Embryonic facial prominence (tissue), 1 donor: ENCODE measurements at regions not wholly inside any gene's neighbourhood (a gene's known extent, or its start where the extent isn't known, plus 50 kb on each side); places are given as distances from the start of the nearest gene placed in this dataset.
"Not testable (repeated sequence)": the region's sequence is repeated elsewhere in the genome, so short reads cannot be mapped to it uniquely, and the experiment has no call there.

Experiments used
- DNase-seq: peaks from one replicate; pipeline ENCODE4 v3.0.0-alpha.2; 2016; ENCODE audit errors: extremely low spot score

DNA sequence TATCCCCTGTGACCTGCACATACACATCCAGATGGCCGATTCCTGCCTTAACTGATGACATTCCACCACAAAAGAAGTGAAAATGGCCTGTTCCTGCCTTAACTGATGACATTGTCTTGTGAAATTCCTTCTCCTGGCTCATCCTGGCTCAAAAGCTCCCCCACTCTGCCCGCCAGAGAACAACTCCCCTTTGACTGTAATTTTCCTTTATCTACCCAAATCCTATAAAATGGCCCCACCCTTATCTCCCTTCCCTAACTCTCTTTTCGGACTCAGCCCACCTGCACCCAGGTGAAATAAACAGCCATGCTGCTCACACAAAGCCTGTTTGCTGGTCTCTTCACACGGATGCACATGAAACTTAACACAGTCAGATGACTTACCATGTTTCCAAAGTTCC is 403.8 kb downstream of the TBC1D32 start:
- not testable (repeated sequence) for DNase-seq

DNA sequence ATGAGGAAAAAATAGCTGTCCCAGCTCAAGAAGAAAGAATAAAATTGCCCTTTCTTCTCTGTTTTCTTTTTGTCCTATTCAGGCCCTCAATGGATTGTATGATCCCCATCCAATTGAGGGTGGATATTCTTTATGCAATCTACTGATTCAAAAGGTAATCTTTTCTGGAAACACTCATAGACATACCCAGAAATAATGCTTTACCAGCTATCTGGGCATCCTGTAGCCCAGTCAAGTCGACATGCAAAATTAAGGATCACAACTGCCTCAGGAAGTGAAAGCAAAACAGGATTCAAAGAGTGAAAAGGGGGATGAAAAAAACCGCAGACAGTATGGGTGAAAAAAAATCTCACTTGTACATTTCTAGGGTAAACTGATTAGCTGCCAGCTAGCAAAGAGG is 410.1 kb downstream of the TBC1D32 start:
- no peak for DNase-seq

DNA sequence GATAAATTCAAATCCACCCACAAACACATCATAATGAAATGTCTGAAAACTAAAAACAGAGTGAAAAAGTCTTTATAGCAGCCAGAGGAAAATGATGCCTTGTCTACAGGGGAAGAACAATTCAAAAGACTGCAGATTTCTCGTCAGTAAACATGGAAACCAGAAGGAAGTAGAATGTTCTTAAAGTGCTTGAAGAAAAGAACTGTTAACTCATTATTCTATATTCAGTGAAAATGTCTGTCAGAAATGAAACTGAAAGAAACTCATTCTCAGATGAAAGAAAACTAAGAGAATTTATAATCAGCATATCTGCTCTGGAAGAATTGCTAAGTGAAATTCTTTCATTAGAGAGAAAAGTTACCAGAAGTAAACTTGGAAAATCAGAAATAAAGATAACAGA is 416.1 kb downstream of the TBC1D32 start:
- DNase-seq = no peak

DNA sequence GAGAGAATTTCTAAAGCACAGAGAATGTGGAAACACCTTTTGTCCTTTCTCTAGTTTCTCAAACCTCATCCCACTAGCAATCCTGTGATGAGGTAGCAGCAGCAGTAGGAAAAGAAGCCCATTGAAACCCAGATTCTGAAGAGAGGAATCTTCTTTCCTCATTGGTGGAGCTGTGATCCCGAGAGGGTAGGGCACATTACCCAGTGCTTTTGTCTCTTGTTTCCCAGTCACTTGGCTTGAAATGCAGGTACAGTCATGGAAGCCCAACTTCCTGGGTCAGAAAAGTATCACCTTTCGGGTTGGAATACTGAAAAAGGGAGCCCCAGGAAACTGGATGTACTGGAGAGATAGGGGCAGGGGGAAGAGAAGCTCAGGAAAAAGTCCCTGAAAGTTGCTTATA is 417.4 kb downstream of the TBC1D32 start:
- DNase-seq = no peak

GRCh38 chr6:120913486-120913885 is 420.8 kb downstream of the TBC1D32 start:
- DNase-seq = no peak

GRCh38 chr6:120908767-120909166 is 425.5 kb downstream of the TBC1D32 start:
- DNase-seq = no peak

DNA sequence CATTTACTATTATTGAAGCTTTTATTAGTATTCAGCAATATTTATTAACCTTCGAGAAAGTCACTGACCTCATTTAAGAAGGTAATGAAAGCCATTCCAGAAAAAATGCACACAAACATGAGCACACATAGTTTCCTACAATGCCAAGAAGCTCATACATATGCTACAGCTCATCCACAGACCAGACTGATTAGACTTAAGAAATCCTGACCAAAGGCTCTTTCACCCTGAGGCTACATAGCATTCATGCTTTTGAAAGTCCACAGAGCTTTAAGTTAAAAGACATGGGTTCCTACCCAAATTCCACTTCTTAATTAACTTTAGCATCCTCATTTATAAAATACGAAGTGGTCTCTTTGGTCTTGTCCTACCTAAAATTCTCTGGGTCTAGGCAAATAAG is 430.4 kb downstream of the TBC1D32 start:
- no peak for DNase-seq

GRCh38 chr6:120899932-120900331 is 434.3 kb downstream of the TBC1D32 start:
- no peak for DNase-seq

GRCh38 chr6:120894077-120894476 is 440.2 kb downstream of the TBC1D32 start:
- no peak for DNase-seq

GRCh38 chr6:120876931-120877330 is 457.3 kb downstream of the TBC1D32 start:
- no peak for DNase-seq

DNA sequence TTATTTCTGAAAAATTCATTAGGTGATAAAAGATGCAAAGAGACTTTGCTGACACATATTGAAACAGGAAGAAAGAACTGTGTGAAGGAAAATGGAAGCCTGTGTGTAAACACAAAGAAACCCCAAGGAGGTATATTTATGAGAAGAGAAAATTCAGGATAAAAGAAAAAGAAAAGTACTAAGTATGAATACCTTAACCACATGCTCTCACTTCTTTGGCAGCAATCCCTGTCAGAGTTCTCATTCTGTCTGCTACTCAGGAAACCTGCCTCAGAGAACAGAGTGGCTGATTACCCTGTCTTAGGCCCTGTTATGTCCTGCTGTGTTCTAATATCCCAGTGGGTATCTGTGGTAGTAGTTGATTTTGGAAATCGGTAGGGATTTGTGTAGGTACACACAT is 457.9 kb downstream of the TBC1D32 start:
- DNase-seq = no peak

- DNase-seq = no peak
Observed at GRCh38 chr6:120875900-120876299, 458.4 kb downstream of the TBC1D32 start.

- DNase-seq = no peak
Observed at GRCh38 chr6:120874422-120874821, 459.9 kb downstream of the TBC1D32 start.

DNA sequence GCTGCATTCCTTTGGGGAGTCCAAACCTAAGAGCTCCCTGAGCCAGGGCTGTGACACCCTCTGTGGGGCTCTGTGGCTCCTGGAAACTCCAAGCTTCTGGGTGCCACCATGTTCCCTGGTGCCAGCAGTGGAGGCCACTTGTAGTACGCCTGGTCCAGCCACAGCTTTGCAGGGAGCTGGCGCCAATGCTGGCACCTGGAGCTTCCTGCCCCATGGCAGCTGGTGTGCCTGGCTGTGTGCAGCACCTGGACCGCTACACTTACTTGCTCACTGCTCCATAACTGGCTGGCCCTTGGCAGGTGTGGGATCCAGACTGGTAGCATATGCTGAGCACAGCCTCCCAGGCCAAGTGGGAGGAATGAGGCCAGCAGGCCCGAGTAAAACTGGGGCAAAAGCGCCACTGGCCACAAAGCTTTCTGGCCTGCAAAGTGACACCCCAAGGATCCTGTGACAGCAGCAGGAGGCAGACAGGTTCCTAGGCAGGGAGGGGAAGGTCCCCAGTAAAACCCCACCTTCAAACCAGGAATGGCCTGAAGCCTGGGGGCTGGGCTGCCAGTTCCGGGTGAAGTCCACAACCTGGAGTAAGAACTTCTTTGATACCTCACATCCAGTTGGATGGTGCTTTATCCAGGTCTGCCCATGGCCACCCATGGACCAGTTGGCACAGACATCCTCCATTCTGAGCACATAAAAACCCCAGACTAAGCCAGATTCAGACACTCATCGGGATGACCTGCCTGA is 461.0 kb downstream of the TBC1D32 start:
- no peak for DNase-seq

DNA sequence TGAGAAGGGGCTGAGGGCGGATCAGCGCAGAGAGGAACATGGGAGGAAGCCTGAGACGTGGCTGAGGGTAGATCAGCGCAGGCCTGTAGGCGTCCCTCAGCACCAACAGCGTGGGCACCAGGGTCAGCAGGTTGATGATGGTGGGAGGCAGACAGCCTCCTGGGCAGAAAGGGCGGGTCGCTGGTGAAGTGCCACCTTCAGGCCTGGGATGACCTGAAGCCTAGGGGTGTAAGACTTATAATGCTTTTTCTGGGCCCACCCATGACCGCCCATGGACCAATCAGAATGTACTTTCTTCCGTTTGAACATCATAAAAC is 462.1 kb downstream of the TBC1D32 start:
- DNase-seq = no peak

DNA sequence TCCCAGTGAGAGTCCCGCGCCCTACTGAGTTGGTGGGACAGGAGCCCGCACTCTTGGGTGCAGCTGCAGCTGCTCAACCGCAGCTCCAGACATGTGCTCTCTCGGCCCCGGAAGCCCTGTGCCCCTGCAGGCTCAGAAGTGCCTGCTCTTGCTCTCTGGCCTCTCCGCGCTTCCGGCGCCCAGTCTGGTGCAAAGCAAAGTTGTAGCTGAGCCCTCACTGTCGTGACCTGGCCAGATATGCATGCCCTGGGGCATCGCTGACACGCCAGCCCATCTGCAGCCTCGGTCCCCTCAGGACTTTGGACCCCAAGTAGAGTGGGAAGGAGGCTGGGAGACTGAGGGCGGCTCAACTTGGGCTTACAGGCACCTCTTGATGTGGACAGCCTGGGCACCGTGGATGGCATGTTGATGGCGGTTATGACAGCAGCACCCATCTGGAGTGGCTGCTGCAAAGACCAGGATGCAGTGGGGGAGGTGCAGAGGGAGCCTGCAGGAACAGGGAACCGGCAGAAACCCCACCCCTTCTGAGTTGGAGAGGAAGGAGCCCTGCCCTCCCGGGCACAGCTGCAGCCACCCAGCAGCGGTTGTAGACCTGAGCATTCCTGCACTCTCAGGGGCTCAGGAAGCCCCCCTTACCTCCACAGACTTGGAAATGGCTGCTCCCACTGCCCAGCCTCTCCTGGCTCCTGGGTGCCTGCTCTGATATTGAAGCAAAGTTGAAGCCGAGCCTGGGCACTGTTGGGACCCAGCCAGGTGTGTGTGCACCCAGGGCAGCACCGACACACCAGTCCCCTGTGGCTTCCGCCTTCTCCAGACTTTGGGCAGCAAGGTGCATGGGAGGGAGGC is 462.6 kb downstream of the TBC1D32 start:
- no peak for DNase-seq

DNA sequence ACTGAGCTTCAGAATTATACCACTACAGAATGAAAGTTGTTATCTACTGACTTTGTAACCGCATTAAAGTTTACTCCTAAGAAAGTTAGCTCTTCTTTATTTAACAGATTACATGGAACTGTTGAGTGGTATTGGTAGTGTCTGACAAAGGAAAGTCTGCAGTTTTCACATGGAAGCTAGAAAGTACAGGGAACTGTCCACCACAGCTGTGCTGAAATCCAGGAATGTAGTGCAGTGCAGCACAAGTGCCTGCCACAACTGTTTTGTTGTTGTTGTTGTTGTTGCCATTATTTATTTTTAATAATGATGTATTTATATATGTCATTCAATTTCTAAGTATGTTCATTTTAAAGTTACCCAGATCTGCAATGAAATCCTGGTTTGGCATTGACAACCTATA is 464.9 kb downstream of the TBC1D32 start:
- no peak for DNase-seq

GRCh38 chr6:120857422-120857821 is 476.9 kb downstream of the TBC1D32 start:
- DNase-seq = no peak

GRCh38 chr6:120854583-120854982 is 479.7 kb downstream of the TBC1D32 start:
- DNase-seq = no peak

DNA sequence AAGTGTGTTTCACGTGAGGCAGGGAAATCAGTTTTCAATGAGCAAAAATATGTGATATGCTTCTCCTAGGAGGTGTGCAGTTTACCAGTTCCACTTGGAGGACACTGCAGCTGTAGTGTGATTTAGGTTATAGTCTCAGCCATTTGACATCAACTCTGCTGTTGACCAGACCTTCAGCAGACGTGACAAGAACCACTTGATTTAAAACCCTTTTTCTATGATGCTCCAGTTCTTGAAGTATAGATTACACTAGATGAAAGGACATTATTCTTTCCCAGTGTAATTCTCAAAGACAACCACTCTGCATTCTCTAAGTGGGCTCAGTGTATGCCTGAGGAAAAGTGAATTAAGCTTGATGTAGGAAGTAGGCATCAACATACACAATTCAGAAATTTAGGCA is 480.8 kb downstream of the TBC1D32 start:
- DNase-seq = no peak

DNA sequence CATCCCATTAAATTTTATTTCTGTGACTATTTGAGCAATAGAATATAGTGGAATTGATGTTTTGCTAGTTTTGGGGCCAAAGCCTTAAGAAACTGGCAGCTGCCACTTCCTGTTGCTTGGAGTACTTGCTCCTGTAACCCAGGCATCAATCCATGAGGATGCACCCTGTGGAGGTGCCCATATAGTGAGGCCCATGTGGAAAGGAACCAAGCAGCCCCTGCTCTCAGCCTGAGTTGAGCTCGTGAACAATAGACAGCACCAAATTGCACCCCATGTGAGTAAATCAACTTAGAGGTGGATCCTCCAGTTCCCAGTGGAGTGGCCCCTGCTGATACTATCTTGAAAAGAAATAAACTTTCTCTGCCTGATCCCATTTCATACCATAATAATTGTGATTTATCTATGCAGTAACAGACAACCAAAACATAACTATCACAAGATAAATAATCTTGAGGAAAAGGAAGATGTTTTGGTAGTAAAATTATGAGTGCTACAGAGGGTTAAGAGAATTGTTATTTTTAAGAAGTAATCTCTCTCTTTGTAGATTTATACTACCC is 481.9 kb downstream of the TBC1D32 start:
- DNase-seq = no peak

DNA sequence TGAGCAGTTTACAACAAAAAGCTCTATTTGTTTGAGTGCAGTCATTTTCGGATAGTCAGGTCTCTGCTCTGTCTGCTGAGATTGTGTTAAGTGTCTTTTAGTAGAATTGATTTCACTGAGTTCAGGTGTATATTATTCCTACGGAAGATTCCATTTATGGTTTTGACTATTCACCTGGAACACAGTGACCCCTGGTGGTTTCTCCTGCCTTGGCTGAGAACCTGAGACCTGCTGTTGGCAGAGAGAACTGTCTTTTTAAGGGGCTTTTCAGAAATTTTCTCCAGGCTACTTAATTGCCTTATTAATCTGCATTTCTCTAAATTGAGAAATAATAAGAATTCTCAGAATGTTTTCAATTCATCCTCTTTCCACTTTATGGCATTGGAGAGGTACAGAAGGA is 508.0 kb downstream of the TBC1D32 start:
- no peak for DNase-seq

DNA sequence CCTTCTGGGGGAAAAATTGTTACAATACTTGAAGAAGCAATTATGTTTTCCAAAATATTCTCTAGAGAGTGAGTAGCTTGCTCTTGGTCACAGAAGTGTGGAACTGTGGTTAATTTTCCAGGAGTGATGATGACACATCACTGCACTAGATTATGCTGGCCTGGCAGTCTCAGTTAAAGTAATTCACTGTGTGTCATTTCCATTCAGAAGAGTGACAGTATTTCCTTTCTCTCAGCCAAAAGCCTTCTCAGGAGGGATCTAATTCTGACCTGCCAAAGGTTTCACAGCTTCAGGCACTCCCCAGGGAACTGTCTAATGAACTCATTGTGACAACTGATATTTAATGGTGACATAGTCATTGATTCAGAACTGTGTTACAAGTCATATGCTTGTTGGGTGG is 517.5 kb downstream of the TBC1D32 start:
- no peak for DNase-seq
